IgD-negative memory B cell (primary cell): ENCODE measurements at regions not wholly inside any gene's neighbourhood (a gene's known extent, or its start where the extent isn't known, plus 50 kb on each side); places are given as distances from the start of the nearest gene placed in this dataset.
A peak's percentile ranks its signal among the peaks of the same experiment; 100 is the strongest.
"Not testable (repeated sequence)": the region's sequence is repeated elsewhere in the genome, so short reads cannot be mapped to it uniquely, and the experiment has no call there.

Experiments
- H3K27ac Mint-ChIP-seq, 3 donors: one replicate each; pipeline ENCODE4 v1.8.0; 2020 to 2022; ENCODE audit warnings: mild to moderate bottlenecking in 3 of 3, mixed read lengths in 3 of 3, moderate library complexity in 1 of 3
- H3K27me3 Mint-ChIP-seq: one replicate; pipeline ENCODE4 v1.8.0; 2021; ENCODE audit warnings: mixed read lengths
- H3K36me3 Mint-ChIP-seq: one replicate; pipeline ENCODE4 v1.8.0; 2020; ENCODE audit warnings: mild to moderate bottlenecking, mixed read lengths
- H3K4me1 Mint-ChIP-seq, 3 donors: one replicate each; pipeline ENCODE4 v1.8.0; 2020 to 2022; ENCODE audit warnings: mixed read lengths in 3 of 3, mild to moderate bottlenecking in 1 of 3
- H3K4me3 Mint-ChIP-seq, 4 donors: one replicate each; pipeline ENCODE4 v1.8.0; 2020 to 2022; ENCODE audit warnings: mild to moderate bottlenecking in 4 of 4, mixed read lengths in 4 of 4, moderate library complexity in 3 of 4
- H3K9me3 Mint-ChIP-seq, 3 donors: one replicate each; pipeline ENCODE4 v1.8.0; 2020 to 2021; ENCODE audit warnings: mixed read lengths in 3 of 3, mild to moderate bottlenecking in 1 of 3

DNA sequence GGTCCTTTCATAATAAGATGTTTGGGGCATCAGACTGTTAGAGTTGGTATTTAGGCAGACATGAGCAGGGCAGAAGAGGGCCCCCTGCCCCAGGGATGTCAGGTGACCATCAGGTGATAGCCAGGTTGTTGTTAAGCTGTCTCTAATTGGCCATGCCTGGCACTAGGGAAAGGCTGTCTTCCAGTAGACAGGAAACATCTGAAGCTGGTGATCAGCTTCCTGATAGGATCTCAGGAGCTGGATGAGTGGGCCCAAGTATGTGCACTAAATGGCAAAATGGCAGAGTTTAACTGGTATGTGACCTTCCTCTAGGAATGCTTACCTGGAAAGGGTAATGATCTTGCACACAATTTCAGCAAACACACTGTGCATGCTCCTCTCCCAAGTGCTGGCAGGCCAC, 190.7 kb downstream of the CDH26 start:
- peaks cover 1% of the 10 kb centered on the region for H3K27me3 Mint-ChIP-seq
- H3K4me3 Mint-ChIP-seq = no peak overlapping the region
- no peak overlapping the region for H3K27ac Mint-ChIP-seq

GRCh38 chr20:60152792-60153191, 194.6 kb downstream of the CDH26 start:
- Mint-ChIP-seq H3K27me3 (peaks cover 1% of the 10 kb centered on the region), H3K4me1 (no peaks in the 10 kb centered on the region), H3K4me3 (no peak overlapping the region), H3K36me3 (no peaks in the 10 kb centered on the region), H3K9me3 (peaks cover 0 to 11% (median 1%) of the 10 kb centered on the region in 3 donors), H3K27ac (no peak overlapping the region)

More for the DNA sequence above, 190.7 kb downstream of the CDH26 start:
- H3K9me3 Mint-ChIP-seq = peaks cover 0 to 5% (median 0%) of the 10 kb centered on the region in 3 donors
- H3K36me3 Mint-ChIP-seq = no peaks in the 10 kb centered on the region
- no peaks in the 10 kb centered on the region for H3K4me1 Mint-ChIP-seq

DNA sequence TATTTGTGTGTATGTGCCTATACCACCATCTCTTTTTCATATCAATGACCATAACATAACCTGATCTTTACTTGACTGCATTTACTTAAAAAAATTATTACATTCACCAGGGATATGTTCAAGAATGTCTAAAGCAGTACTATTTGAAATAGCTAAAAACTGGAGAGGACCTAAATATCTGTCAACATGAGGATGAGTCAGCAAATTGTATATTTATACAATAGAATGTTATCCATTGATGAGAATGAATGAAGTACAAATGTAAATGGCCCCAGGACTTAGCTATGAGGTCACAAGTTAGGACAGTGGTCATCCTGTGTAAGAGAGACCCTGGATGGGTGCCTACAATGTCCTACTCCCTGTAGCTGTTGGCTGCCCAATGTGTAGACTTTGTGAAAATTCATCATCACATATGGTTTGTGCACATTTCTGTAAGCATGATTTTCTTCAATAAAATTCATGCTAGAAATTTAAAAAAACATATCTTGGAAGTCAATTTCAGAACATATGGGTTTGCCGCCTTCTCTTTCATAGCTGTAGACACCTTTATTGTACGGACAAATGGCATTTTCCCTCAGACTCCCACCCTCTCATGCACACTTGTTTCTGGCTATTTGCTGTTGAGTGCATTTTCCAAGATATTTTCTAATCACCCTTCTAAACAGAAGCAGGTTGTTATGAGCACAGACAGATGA, 202.4 kb downstream of the CDH26 start:
- no peak overlapping the region for H3K27ac Mint-ChIP-seq
- H3K9me3 Mint-ChIP-seq = peaks cover 0 to 15% (median 5%) of the 10 kb centered on the region in 3 donors
- H3K4me1 Mint-ChIP-seq = no peaks in the 10 kb centered on the region
- peak overlapping the region in 1 of 4 donors; percentile 51 for H3K4me3 Mint-ChIP-seq
- H3K27me3 Mint-ChIP-seq = peaks cover 3% of the 10 kb centered on the region
- H3K36me3 Mint-ChIP-seq = no peaks in the 10 kb centered on the region

DNA sequence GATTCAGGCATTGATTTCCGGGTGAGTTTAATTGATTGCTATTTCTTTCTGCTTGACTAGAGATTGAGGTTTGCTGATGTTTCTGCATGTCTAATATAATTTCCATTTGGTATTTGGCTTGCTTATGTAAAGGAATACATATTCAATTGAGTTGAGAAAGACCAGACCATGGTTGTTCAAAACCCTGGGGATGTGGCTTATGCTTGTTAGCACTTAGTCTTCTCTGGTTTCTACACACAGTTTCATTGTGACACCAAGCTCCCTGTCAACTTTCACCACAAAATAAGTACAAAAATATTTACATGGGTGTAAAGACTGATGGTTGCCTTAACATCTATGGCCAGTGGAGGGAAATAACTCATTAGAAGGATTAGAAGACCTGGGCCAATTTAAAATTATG, 209.6 kb downstream of the CDH26 start:
- no peaks in the 10 kb centered on the region for H3K36me3 Mint-ChIP-seq
- H3K27ac Mint-ChIP-seq = no peak overlapping the region
- no peaks in the 10 kb centered on the region for H3K4me1 Mint-ChIP-seq
- no peak overlapping the region for H3K4me3 Mint-ChIP-seq
- H3K27me3 Mint-ChIP-seq = peaks cover under 1% of the 10 kb centered on the region
- peaks cover 2 to 3% (median 2%) of the 10 kb centered on the region in 3 donors for H3K9me3 Mint-ChIP-seq

DNA sequence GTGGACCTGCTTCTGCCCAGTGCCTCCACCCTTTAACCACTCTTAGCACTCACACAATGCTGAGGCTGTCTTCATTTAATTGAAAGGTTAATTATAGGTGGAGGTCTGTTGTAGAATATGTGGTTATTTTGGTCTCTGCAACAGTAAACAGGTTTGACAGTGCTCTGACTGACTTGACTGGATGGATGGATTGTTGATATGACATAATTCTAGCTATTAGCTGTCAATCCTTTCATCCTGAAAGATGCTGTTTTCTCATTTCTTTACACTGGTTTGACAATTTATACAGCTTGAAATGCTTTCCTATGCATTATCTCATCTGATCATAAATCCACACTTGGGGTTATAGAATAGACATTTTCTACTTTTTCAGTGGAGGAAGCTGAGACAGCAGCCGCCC, 210.7 kb downstream of the CDH26 start:
- Mint-ChIP-seq H3K36me3 (no peaks in the 10 kb centered on the region), H3K4me3 (no peak overlapping the region), H3K27me3 (no peaks in the 10 kb centered on the region), H3K9me3 (peaks cover under 1 to 2% (median 2%) of the 10 kb centered on the region in 3 donors), H3K27ac (no peak overlapping the region), H3K4me1 (no peaks in the 10 kb centered on the region)

- H3K36me3 Mint-ChIP-seq = no peaks in the 10 kb centered on the region
- H3K9me3 Mint-ChIP-seq = peaks cover 0 to 2% (median 2%) of the 10 kb centered on the region in 3 donors
- no peaks in the 10 kb centered on the region for H3K4me1 Mint-ChIP-seq
- no peak overlapping the region for H3K4me3 Mint-ChIP-seq
- no peaks in the 10 kb centered on the region for H3K27me3 Mint-ChIP-seq
- no peak overlapping the region for H3K27ac Mint-ChIP-seq
Observed at GRCh38 chr20:60170116-60170515, 211.9 kb downstream of the CDH26 start.

GRCh38 chr20:60171313-60171712, 213.1 kb downstream of the CDH26 start:
- Mint-ChIP-seq H3K9me3 (peaks cover 0 to 5% (median 4%) of the 10 kb centered on the region in 3 donors), H3K4me1 (no peaks in the 10 kb centered on the region), H3K27me3 (no peaks in the 10 kb centered on the region), H3K4me3 (no peak overlapping the region), H3K36me3 (no peaks in the 10 kb centered on the region), H3K27ac (no peak overlapping the region)

- Mint-ChIP-seq H3K4me1 (no peaks in the 10 kb centered on the region), H3K27me3 (no peaks in the 10 kb centered on the region), H3K36me3 (no peaks in the 10 kb centered on the region)
Observed at GRCh38 chr20:60171738-60172137, 213.5 kb downstream of the CDH26 start.

GRCh38 chr20:60172346-60172984, 214.2 kb downstream of the CDH26 start:
- H3K9me3 Mint-ChIP-seq = peaks cover 0 to 5% (median 4%) of the 10 kb centered on the region in 3 donors
- no peak overlapping the region for H3K27ac Mint-ChIP-seq
- no peak overlapping the region for H3K4me3 Mint-ChIP-seq
- peaks cover 1% of the 10 kb centered on the region for H3K36me3 Mint-ChIP-seq
- H3K27me3 Mint-ChIP-seq = no peaks in the 10 kb centered on the region
- H3K4me1 Mint-ChIP-seq = no peaks in the 10 kb centered on the region

More at GRCh38 chr20:60171738-60172137, 213.5 kb downstream of the CDH26 start:
- Mint-ChIP-seq H3K4me3 (no peak overlapping the region), H3K27ac (no peak overlapping the region), H3K9me3 (peaks cover 0 to 5% (median 4%) of the 10 kb centered on the region in 3 donors)

- Mint-ChIP-seq H3K4me1 (no peaks in the 10 kb centered on the region), H3K27me3 (no peaks in the 10 kb centered on the region), H3K36me3 (peaks cover 1% of the 10 kb centered on the region), H3K27ac (no peak overlapping the region), H3K4me3 (no peak overlapping the region), H3K9me3 (peaks cover 0 to 4% (median 3%) of the 10 kb centered on the region in 3 donors)
Observed at GRCh38 chr20:60177080-60177479, 218.9 kb downstream of the CDH26 start.

DNA sequence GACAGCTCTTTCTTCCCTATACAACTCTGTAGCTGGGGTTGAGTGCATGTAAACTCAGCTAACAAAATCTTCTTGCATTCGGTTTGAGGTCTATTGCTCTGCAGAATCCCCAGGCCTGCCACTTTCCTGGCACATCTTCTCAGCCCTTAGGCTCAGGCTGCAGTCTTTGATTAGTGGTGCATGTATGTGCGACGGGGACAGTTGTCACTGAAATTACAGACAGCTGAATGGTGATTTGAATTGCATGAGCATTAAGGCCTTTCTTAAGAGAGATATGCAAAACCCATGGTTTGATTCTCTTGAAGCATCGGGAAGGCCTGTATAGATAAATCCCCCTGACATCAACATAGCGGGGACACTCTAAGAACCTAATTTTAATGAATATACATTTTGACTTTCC, 222.8 kb downstream of the CDH26 start:
- H3K27me3 Mint-ChIP-seq = no peaks in the 10 kb centered on the region
- H3K4me1 Mint-ChIP-seq = no peaks in the 10 kb centered on the region
- H3K4me3 Mint-ChIP-seq = no peak overlapping the region
- peaks cover 1% of the 10 kb centered on the region for H3K36me3 Mint-ChIP-seq
- no peak overlapping the region for H3K27ac Mint-ChIP-seq
- peaks cover 2 to 12% (median 3%) of the 10 kb centered on the region in 3 donors for H3K9me3 Mint-ChIP-seq

DNA sequence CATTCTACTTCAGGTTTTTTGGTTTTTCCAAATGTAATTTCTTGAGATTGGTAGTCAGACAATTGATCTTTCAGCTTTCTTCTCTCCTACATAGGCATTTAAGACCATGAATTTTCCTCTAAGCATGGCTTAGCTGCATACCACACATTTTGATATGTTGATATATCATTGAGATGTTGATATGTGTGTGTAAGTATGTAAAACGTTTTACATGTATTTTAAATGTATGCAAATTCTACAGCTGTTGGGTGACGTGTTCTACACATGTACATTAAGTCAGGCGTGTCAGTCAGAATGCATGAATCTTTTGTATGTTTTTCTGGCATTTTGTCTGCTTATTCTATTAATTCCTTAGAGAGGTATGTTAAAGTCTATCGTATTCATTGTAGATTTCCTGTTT, 228.2 kb downstream of the CDH26 start:
- H3K9me3 Mint-ChIP-seq = peaks cover 2 to 25% (median 5%) of the 10 kb centered on the region in 3 donors
- H3K27ac Mint-ChIP-seq = no peak overlapping the region
- H3K27me3 Mint-ChIP-seq = no peaks in the 10 kb centered on the region
- no peak overlapping the region for H3K4me3 Mint-ChIP-seq
- H3K36me3 Mint-ChIP-seq = peaks cover 2% of the 10 kb centered on the region
- H3K4me1 Mint-ChIP-seq = no peaks in the 10 kb centered on the region

DNA sequence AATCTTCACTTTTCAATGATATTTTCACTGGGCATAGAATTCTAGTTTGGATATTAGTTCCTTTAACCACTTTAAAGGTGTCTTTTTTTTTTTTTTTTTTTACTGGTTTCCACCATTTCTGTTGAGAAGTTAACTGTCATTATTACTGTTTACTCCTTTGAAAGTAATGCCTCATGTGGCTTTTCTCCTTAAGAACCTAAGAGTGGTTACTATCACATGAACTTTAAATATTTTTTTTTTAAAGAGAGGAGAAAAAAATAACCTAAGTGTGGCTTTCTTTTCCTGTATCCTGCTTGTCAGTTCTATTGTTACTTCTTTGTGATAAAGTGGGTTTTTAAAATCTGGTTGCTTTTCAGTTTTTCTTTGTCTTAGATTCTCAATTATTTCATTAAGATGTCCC, 229.5 kb downstream of the CDH26 start:
- Mint-ChIP-seq H3K27me3 (no peaks in the 10 kb centered on the region), H3K4me1 (no peaks in the 10 kb centered on the region), H3K36me3 (peaks cover 2% of the 10 kb centered on the region), H3K27ac (no peak overlapping the region), H3K4me3 (no peak overlapping the region), H3K9me3 (peaks cover 2 to 25% (median 5%) of the 10 kb centered on the region in 3 donors)

DNA sequence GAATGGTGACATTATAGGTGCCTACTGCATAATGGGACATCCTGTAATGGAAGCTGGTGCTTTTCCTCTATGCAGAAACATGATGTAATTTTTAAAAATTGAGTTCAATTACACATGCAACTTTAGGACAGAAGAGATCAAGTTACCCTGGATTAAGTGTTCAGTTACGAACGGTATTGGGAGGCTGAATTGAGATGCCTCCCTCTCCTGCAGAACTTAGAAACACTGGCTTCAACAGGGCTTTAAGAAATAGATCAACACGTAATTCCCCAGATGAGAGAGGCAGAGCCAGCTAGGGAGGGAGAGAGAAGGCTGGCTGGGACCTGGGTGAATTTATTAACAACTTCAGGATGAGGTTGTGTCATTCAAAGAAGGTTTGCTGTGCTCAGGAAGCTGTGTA, 232.8 kb downstream of the CDH26 start:
- Mint-ChIP-seq H3K4me3 (no peak overlapping the region), H3K4me1 (no peaks in the 10 kb centered on the region), H3K27ac (no peak overlapping the region), H3K27me3 (no peaks in the 10 kb centered on the region), H3K36me3 (peaks cover 2% of the 10 kb centered on the region), H3K9me3 (peaks cover 2 to 18% (median 4%) of the 10 kb centered on the region in 3 donors)

DNA sequence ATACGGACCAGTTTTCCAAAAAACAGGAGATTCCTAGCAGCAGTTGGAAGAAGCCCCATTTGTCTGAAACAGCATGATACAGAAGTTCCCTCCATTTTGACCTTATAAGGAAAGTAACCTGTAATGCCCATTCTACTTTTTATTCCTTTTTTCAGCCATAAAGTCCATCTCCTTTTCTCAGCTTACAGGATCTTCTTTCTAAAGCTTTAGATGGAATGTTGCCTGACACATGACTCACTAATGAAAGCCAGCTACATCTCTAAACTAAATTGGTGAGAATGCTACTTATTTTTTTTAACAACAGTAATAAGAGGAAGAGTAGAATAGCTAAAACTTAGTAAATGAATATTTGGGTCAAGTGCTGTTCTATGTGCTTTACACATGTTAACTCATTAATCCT, 234.1 kb downstream of the CDH26 start:
- peaks cover 2 to 14% (median 7%) of the 10 kb centered on the region in 3 donors for H3K9me3 Mint-ChIP-seq
- no peaks in the 10 kb centered on the region for H3K27me3 Mint-ChIP-seq
- H3K27ac Mint-ChIP-seq = no peak overlapping the region
- H3K4me3 Mint-ChIP-seq = no peak overlapping the region
- no peaks in the 10 kb centered on the region for H3K36me3 Mint-ChIP-seq
- no peaks in the 10 kb centered on the region for H3K4me1 Mint-ChIP-seq

DNA sequence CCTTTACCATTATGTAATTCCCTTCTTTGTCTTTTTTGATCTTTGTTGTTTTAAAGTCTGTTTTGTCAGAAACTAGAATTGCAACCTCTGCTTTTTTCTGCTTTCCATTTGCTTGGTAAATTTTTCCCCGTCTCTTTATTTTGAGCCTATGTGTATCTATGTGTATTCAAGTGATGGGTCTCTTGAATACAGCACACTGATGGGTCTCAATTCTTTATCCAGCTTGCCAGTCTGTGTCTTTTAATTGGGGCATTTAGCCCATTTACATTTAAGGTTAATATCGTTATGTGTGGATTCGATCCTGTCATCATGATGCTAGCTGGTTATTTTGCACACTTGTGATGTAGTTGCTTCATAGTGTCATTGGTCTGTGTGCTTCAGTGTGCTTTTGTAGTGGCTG, 240.9 kb downstream of the CDH26 start:
- not testable (repeated sequence) for H3K36me3 Mint-ChIP-seq, H3K27ac Mint-ChIP-seq, H3K4me1 Mint-ChIP-seq, H3K27me3 Mint-ChIP-seq, H3K4me3 Mint-ChIP-seq
- peaks cover 3 to 18% (median 14%) of the 10 kb centered on the region in 3 donors for H3K9me3 Mint-ChIP-seq
